Left renal cortex interstitium (tissue), 4 donors: ENCODE measurements at regions not wholly inside any gene's neighbourhood (a gene's known extent, or its start where the extent isn't known, plus 50 kb on each side); places are given as distances from the start of the nearest gene placed in this dataset.

Source experiments
- DNase-seq, 4 donors: peaks; one replicate each; pipeline ENCODE4 v3.0.0-alpha.2; 2013; ENCODE audit warnings: low read depth in 4 of 4, low spot score in 2 of 4, missing footprints in 1 of 4

- no peak for DNase-seq
These were observed 348.0 kb downstream of the BTBD3 start for GRCh38 chr20:12265662-12266061.

DNA sequence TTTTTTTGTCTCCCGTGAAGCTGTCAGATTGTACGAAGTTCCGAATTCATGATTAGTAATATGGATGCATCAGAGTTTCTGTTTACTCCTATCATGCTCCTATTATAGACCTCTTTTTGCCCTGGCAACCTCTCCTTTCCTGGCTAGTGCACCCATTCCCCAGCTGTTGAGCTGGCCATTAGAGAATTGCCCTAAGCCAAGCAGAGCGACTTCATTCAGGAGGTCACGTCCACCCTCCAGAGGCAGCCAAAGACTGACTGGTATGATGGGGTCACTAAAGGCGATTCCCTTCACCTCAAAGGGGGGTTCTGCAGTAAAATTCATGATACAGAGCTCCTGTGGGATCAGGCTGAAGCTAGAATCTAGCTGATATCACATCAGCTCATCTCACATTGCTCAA is 351.9 kb downstream of the BTBD3 start:
- no peak for DNase-seq

- DNase-seq, result no peak
These were observed 353.2 kb downstream of the BTBD3 start for GRCh38 chr20:12270863-12271262.

- DNase-seq, result no peak
These were observed 358.4 kb downstream of the BTBD3 start for GRCh38 chr20:12276011-12276673.

DNA sequence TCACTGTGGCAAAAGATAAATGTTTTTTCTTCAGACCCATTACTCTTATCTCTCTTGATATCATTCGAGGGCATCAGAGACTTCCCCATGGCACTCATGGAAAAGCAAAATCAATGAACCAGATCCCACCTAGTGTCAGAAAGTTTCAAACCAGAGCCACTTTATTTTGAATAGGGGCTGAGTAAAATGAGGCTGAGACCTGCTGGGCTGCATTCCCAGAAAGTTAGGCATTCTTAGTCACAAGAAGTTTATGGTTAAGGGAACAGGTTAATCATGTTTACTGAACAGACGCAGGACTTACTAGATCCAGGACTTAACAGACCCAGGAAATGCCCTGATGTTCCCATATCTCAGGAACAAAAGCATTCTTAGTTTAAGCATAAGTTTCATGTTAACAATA is 369.9 kb downstream of the BTBD3 start:
- DNase-seq, result no peak

DNA sequence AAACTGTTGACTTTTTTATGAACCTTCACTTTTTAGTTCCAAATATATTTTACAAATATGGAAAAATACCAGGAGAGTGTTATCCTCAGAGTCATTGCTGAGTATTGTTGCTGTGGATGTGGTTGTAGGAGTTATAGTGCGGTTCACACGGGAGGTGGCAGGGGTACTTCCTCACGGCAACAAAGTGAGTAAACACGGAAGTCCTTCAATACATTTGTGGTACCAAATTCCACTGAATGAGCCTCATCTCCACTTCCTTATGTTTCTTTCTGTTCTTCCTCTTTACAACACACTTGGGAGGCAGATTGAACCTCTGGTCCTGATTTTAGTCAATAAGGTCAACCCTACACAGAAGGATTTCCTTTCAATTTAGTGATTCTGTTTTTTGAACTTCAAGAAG is 371.8 kb downstream of the BTBD3 start:
- no peak for DNase-seq

DNA sequence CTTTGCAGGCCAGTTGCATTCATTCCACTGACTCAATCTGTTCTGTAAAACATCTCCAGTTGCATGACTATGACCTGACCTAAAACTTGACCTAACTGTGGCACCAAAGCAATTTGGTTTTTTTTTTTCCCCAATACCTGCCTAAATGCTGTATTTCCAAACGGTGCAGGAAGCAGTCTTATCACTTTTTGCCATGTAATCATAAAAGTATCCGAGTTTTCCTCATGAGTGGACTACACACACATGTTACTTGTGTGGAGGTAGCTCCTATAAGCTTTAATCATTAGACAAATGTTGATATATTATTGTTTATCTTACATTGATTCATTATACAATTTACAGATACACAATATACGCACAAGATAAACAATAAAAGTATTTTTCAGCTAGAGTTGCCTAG is 373.7 kb downstream of the BTBD3 start:
- no peak for DNase-seq

GRCh38 chr20:12293900-12294299 is 376.2 kb downstream of the BTBD3 start:
- no peak for DNase-seq

- no peak for DNase-seq
These were observed 377.0 kb downstream of the BTBD3 start for GRCh38 chr20:12294678-12295077.

- no peak for DNase-seq
These were observed 387.7 kb downstream of the BTBD3 start for GRCh38 chr20:12305188-12305950.

DNA sequence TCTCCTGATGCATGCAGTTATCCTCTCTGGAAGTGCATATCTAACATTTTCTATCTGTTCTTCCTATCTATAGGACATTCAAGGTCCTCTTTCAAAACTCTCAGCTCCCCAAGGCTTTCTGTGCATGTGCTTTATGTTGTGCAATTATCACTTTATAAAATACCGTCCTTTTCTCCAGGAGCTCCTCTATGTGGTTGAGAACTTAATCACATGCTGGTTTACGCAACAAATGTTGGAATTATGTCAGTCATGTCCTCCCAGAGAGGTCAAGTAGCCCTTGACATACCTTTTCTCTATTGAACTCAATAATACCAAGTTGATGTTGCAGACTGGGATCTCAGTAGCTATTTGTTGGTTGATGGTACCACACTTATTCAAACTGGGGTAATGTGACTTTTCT is 388.4 kb downstream of the BTBD3 start:
- DNase-seq, result no peak

GRCh38 chr20:12311094-12311865 is 393.6 kb downstream of the BTBD3 start:
- no peak for DNase-seq

- DNase-seq, result no peak
These were observed 398.0 kb downstream of the BTBD3 start for GRCh38 chr20:12315652-12316051.

DNA sequence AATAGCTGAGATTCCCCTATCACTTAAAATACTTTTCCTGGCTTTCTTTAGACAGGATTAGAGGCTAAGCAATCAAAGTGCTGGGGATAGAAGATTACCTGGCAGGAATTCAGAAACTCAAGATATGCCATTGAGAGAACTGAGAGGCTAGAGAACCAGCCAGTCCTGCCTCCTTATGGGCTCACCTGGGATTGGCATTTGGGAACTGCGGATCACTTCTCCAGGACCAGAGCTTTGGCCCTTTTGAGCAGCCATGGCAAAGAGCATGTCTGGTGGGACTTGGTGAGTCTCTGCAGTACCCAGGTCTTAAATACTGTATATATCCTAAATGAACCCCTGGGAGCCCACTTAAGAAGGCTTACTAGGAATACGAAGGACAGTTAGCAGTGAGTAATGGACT is 399.1 kb downstream of the BTBD3 start:
- no peak for DNase-seq

DNA sequence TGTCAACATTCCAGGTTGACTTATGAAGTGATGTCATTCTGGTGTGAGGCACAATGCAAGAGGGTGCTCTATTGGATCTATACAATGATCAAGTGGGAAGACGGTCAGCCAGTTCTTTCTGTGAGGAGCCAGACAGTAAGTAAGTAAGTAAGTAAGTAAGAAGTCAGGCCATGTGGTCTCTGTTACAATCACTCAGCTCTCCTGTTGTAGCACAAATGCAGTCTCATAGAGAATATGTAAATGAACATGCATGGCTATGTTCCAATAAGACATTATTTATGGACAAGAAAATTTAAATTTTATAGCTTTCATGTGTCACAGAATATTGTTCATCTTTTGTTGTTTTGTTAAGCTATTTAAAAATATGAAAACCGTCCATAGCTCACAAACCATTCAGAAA is 399.7 kb downstream of the BTBD3 start:
- DNase-seq, result no peak

- DNase-seq, result no peak
These were observed 400.4 kb downstream of the BTBD3 start for GRCh38 chr20:12318043-12318442.

GRCh38 chr20:12321736-12322135 is 404.0 kb downstream of the BTBD3 start:
- DNase-seq, result no peak

GRCh38 chr20:12327205-12327604 is 409.5 kb downstream of the BTBD3 start:
- no peak for DNase-seq

DNA sequence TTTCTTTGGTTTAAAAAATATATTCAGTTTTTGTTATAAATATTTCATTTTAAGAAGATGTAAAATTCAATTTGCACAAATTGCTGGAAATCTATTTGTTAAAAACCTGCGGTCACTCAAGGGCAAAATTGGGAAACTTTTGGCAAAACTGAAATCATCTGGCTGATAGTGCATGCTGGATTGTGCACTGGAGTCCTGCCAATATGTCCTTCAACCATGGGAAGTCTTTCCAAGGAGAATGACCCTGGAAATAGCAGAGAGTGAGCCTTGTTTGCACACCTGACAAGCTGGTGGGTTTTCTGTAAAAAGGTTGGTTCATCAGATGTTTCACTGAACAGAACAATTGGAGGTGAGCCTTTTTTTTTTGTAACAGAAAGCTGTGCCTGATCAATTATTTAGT is 413.5 kb downstream of the BTBD3 start:
- DNase-seq, result no peak

- DNase-seq, result no peak
These were observed 419.9 kb downstream of the BTBD3 start for GRCh38 chr20:12337601-12338000.

DNA sequence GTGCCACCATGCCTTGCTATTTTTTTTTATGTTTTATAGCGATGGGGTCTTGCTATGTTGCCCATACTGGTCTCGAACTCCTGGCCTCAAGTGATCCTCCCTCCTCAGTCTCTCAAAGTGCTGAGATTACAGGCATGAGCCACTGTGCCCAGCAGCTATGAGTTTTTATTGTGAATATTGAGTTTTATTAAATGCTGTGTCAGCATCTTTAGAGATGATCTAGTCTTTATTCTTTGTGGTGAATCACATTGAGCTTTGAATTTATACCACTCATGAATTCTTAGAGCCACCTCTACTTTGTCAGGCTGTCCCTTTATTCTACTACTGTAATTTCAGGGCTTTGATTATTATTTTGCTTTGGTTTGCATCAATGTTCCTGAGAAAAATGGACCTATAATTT is 428.3 kb downstream of the BTBD3 start:
- no peak for DNase-seq

- no peak for DNase-seq
These were observed 436.1 kb downstream of the BTBD3 start for GRCh38 chr20:12353842-12354241.
